ENCODE measurements at regions not wholly inside any gene's neighbourhood (a gene's known extent, or its start where the extent isn't known, plus 50 kb on each side); places are given as distances from the start of the nearest gene placed in this dataset.

GRCh38 chr4:185872747-185873380 lies 60.9 kb upstream of the SORBS2 start:
- H3K4me1 ChIP-seq (ENCODE audit: control insufficient read depth, extremely low read depth, insufficient read depth, low read length) = peaks cover 16% of the 10 kb centered on the region
- H2AFZ ChIP-seq (ENCODE audit: low read depth, low read length) = no peak overlapping the region
- dilution Hi-C loops (cut with MboI; ENCODE audit: extremely low pct_ligation_motif_present, low sequenced_read_pairs) (no loop called here), intact Hi-C loops (cut with micrococcal nuclease) (no loop called here)
- no TSS peak for BruUV-seq (replicated peaks)
- H3K4me3 ChIP-seq (replicated peaks in 1 of 3; ENCODE audit: insufficient read depth in 1 of 3, low read depth in 1 of 3, low read length in 3 of 3) = no peak overlapping the region
- no peaks in the 10 kb centered on the region for H3K27me3 ChIP-seq (ENCODE audit: control insufficient read depth in 2 of 2, insufficient read depth in 2 of 2, low read length in 2 of 2)
- no peaks in the 10 kb centered on the region for H3K36me3 ChIP-seq (ENCODE audit: control insufficient read depth in 2 of 2, extremely low read depth in 1 of 2, insufficient read depth in 2 of 2, low read length in 2 of 2)
- CTCF ChIA-PET = no interaction called here
- no peaks in the 10 kb centered on the region for H3K9me1 ChIP-seq (replicated peaks; ENCODE audit: control insufficient read depth, extremely low read depth, insufficient read depth, low read length)
- POLR2A ChIA-PET = no interaction called here
- no peaks in the 10 kb centered on the region for H3K79me2 ChIP-seq (ENCODE audit: control insufficient read depth, insufficient read depth, low read length)
- H3K9me3 ChIP-seq (replicated peaks; ENCODE audit: control insufficient read depth, insufficient read depth, low read length) = no peaks in the 10 kb centered on the region
- no peaks in the 10 kb centered on the region for H4K20me1 ChIP-seq (replicated peaks; ENCODE audit: control insufficient read depth, extremely low read depth, insufficient read depth, low read length)
- FAIRE-seq (no peak), DNase-seq (ENCODE audit: low read depth, low spot score) (no peak)
- H3K9ac ChIP-seq (replicated peaks; ENCODE audit: extremely low read depth, insufficient read depth, low read length) = no peak overlapping the region
- no peak for TF ChIP-seq CTCF (IDR thresholded peaks at IDR 0.05; ENCODE audit: extremely low read depth in 1 of 2, insufficient read depth in 1 of 2, low read depth in 1 of 2, low read length in 2 of 2)
- TF ChIP-seq EZH2 (IDR thresholded peaks at IDR 0.05; ENCODE audit: borderline replicate concordance, low read depth, low read length, severe bottlenecking) = no peak
- no peak for TF ChIP-seq GATA2 (IDR thresholded peaks at IDR 0.05; ENCODE audit: insufficient read depth, insufficient read length, low read depth, low read length)
- TF ChIP-seq MAX (IDR thresholded peaks at IDR 0.05; ENCODE audit: insufficient read depth, insufficient read length) = no peak
- TF ChIP-seq POLR2A (IDR thresholded peaks at IDR 0.05; ENCODE audit: low read depth, low read length) = no peak
- no peak for TF ChIP-seq MYC (IDR thresholded peaks at IDR 0.05; ENCODE audit: low read depth, low read length)
- TF ChIP-seq FOS (IDR thresholded peaks at IDR 0.05; ENCODE audit: borderline replicate concordance, insufficient read depth, low read length) = no peak
- no peak for TF ChIP-seq JUN (IDR thresholded peaks at IDR 0.05; ENCODE audit: borderline replicate concordance, insufficient read depth, insufficient read length, low read depth)
- H3K27ac ChIP-seq (ENCODE audit: insufficient read depth, low read depth, low read length) = no peak overlapping the region
- no peak overlapping the region for H3K4me2 ChIP-seq (ENCODE audit: insufficient read depth, low read length)
